DMS 273 (cell line): ENCODE measurements at regions not wholly inside any gene's neighbourhood (a gene's known extent, or its start where the extent isn't known, plus 50 kb on each side); places are given as distances from the start of the nearest gene placed in this dataset.

ENCODE experiments used
- DNase-seq: peaks from one replicate; lab custom pipeline; 2025; ENCODE audit not compliant: unreplicated experiment; lab: John Stamatoyannopoulos, UW

DNA sequence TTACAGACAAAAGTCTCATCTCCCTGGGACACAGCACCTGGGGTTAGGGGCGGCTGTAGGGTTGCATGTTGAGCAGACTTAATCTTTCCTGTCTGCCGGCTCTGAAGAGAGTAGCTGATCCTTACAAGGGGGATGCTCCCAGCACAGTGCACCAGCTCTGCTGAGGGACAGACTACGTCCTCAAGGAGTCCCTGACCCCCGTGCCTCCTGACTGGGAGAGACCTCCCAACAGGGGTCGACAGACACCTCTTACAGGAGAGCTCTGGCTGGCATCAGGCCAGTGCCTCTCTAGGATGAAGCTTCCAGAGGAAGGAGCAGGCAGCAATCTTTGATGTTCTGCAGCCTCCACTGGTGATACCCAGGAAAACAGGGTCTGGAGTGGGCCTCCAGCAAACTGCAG, 506.0 kb upstream of the FMR1 start:
- no peak for DNase-seq

DNA sequence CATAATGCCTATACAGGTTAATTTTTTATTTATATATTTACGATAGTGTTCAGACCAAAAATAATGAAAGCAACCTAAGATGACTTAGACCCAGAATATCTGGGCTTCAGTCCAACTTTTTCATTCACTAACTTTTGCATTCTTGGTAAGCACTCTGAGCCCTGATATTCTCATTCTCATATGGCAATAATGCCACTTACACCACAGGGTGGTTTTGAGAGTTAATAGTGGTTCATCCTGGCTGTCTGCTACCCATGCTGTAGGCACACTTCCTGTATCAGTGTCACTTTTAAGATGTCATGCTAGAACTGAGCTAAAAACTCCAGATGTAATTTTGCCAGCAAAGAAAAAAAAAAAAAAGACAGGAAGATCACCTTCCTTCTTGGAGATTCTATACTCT, 508.7 kb upstream of the FMR1 start:
- DNase-seq, result no peak

DNA sequence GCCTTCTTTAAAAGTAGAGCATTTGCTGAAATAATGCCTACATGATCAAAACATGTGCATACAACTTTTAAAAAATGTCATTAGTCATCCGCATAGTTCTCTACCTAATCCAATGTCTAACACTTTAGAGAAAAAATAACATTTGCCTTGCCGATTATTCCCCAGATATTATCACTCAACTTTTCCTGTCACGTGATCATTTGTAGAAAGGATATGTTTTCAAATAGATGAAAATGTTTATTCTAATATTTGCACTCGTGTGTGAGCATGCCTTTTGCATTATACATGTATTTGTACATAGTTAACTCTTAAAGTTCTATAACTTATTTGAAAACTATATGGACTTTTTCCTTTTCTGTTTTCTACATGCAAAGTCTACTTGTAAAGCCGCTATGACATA, 533.0 kb upstream of the FMR1 start:
- no peak for DNase-seq

DNA sequence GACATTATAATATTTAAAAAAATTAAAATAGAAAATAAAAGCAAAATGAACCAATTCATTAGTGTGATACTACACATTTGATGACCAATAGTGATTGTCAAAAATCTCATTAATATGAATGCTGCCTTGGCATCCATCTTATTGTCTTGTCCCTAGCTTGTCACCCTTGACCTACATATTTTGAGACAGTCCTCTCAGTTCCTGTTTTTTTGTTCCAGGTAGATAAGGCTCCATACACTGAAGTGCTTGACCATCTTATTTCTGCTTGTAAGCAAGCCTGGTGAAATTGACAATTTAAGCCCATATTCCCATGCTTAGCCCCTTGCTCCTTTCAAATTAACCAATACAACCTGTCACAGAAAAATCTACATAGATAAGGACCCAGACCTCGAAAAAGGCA, 534.0 kb upstream of the FMR1 start:
- DNase-seq, result no peak

DNA sequence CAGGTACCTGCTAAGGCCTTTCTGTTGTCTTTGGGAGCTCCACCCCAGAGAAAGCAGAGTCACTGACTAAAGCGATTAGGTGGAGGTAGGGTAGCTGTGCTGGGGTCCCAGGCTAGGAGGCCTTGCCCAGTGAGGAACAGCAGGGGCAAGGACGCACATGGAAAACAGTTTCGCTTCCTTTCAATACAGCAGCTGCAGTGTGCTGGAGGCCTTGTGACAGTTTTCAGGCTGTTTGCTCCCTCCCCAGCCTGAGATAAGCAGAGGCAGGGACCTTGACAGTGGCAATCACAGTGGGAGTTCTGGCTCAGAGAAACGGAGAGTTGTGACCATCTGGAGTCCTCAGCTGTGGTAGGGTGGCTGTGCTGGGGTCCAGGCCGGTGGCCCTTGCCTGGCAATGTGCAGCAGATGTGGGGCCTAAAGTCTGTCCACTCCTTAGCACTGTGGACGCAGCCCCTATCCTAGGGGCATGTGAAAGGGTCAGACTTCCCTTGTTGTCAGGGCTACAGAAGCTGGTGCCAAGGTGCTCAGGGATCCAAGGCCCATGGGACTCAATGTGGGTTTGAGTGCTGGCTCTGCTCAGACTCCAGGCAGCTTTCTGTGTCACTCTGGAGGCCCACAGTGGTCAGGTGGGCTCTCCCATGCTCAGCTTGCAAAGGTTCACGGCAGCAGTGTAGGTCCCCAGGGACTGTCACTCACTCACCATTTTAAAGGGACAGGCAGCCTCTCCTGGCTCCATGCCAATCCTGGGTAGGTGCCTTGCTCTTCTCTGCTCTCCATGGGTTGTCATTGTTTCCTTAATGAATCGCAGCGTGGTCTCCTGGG, 534.9 kb upstream of the FMR1 start:
- DNase-seq, result peak; percentile 34

DNA sequence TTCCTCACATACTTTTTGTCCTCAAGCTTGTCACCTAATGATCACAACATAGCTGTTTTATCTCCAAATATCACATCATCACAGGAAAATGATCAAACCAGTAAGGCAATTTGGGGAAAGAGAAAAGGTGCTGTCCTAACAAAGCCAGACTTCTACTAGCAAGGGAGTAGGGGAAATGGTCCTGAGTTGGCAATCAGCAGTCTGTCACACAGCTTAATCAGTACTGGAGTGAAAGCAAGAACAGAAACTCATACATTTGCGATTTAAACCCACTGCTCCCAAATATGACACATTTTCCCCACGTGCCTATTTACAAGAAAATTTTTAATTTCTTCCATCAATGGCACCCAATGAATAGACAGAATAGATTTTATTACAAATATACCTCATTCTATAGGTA, 546.8 kb upstream of the FMR1 start:
- no peak for DNase-seq

DNA sequence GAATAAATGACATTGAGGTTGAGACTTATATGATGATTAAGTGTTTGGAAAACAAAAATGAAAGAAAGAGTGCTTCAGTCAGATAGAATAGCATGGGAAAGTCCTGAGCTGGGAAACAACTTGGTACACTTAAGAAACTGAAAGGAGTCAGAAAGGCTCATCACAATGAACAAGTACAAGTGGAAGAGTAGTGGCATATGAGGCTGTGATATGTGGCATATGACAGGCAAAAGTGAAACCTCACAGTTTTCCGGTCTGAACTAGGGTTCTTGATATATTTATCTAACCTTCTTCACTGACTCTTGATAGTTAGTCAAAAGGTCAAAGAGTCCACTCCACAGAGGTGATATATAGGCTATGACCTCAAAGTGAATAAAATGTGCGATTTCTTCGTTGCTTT, 537.1 kb upstream of the CXorf51A start:
- DNase-seq, result no peak

DNA sequence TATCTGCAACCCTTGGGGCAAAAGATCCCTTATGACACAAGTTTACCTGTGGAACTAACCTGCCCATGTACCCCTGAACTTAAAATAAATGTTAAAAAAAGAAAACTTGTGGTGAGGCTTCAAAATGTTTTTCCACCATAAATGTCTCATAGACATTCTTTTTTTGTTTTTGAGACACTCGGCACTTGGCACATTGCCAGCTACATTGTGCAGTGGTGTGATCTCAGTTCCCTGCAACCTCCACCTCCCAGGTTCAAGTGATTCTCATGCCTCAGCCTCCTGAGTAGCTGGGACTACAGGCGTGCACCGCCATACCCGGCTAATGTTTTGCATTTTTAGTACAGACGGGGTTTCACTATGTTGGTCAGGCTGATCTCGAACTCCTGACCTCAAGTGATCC, 528.9 kb upstream of the CXorf51A start:
- peak; percentile 7 for DNase-seq

DNA sequence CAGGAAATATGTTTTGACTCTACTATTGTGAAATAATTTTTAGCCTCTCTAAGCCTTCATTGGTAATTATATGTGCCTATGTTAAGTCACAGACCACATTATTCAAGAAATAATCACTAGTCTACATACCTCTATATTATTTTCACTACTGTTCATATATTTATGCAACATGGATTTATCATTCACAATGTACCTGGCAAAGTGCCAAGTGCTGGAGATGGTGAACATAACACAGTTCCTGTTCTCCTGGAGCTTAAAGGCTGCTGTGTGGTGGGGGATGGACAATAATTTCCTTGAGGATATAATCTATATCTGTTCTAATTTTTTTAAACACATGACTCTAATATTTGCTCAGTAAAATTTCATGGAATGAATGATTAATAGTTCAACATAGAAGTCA, 527.7 kb upstream of the CXorf51A start:
- DNase-seq, result peak; percentile 4

DNA sequence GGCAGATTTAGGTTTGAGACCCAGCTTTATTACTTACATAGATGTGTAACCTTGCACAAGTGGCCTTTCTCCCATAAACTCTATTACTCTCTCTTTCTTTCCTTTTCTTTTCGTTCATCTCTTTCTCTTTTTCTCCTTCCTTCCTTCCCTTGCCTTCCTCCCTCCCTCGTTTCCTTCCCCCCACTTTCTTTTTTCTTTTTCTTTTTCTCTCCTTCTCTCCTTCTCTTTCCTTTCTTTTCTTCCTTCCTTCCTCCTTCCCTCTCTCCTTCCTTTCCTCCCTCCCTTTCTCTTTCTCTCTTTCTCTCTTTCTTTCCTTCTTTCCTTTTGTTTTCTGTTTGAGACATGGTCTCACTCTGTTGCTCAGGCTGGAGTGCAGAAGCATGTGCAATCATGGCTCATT, 526.4 kb upstream of the CXorf51A start:
- DNase-seq, result no peak

DNA sequence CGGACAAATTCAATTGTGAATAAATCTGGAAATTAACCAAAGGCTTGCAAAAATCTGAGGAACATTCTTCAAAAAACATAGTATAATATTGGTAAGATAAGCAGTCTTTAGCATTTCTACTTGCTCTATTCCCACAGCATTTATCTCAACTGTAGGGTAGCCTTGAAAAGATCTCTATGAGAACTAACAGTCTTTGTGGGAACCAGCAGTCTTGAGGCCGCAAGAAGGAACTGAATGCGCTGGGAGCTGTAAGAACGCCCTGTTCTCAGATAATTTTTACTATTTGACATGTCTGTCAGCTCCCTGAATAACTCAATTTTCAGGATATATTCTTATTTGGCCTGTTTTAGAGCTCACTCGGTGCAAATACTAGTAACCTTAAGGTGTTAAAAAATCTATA, 519.3 kb upstream of the CXorf51A start:
- DNase-seq, result no peak

DNA sequence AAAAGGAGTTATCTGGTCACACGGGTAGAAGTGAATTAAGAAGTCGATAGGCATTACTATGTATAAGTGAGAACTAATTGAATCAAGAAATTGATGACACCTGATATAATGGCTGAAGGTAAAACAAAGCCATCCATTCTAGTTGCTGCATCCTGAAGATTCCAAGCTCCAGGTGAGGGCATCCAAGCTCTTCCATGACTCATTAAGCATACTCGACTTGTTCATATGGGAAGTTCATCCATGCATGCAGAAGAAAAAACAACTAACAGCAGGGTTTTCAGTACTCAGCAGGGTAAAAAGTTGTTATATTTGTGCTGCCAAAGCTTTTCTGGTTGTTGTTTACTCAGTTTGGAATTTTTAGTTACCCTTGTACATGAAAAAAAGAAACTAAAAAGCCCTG, 508.0 kb upstream of the CXorf51A start:
- no peak for DNase-seq

DNA sequence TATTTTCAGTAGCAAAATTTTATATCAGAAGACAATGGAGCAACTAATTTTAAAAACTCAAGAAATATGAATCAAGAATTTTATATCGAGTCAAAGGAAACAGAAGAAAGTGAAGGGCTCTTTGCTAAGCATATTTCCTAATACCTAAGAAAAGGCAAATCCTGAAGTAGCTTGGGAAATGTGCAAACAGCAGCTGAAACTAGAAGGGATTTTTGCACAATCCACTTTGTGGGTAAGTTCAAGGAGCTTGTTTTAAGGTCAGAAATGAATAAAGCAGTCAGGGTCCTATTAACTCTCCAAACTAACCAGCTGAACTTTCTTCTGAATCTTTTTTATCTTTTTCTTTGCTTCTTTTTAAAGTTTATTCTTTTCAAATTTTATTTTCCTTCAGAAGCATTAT, 500.9 kb upstream of the CXorf51A start:
- no peak for DNase-seq
